T-helper 1 cell treated with Interleukin-12 subunit alpha and Interleukin-12 subunit beta and Interleukin-4 antibody, amounts not matched to agents 30 ng/mL and 1 ng/mL, for 36 hours (primary cell): ENCODE measurements at regions not wholly inside any gene's neighbourhood (a gene's known extent, or its start where the extent isn't known, plus 50 kb on each side); places are given as distances from the start of the nearest gene placed in this dataset.
"Not testable (repeated sequence)": the region's sequence is repeated elsewhere in the genome, so short reads cannot be mapped to it uniquely, and the experiment has no call there.

Experiments
- intact Hi-C: fragments of 100-400 bp; cut with micrococcal nuclease; formaldehyde crosslinking; loops from one replicate; pipeline ENCODE4 v1.15.1; 2024

DNA sequence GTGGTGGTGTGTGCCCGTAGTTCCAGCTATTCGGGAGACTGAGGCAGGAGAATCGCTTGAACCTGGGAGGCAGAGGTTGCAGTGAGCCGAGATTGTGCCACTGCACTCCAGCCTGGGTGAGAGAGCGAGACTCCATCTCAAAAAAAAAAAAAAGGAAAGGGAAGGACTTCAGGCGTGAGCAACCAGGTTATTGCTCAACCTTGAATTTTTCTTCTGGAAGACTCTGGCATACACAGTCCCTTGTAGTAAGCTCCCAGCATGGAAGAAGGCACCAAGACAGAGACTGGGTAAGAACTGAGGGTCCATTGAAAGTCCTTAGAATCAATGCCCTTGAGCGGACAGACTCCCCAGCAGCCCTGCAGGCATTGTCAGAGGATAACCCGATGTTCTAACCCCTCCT lies 75.0 kb downstream of the C9orf50 start:
- intact Hi-C loops: not testable (repeated sequence)

DNA sequence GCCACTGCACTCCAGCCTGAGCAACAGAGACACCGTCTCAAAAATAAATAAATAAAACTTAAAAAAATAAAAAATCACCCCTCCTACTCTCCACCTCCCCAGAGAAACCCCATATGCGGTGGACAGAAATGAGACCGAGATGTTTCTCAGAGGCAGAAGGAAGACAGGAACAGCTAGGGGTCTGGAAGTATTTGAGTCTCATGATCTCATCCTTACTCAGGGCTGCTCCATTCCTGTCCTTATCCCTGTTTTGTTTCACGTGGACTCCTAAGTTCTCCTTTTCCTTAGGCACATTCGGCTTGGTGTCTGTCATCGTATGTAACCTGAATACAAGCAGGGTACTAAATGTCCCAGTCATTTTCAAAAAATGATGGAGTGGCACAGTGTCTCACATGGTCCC lies 76.1 kb downstream of the C9orf50 start:
- intact Hi-C loops: no loop called here

DNA sequence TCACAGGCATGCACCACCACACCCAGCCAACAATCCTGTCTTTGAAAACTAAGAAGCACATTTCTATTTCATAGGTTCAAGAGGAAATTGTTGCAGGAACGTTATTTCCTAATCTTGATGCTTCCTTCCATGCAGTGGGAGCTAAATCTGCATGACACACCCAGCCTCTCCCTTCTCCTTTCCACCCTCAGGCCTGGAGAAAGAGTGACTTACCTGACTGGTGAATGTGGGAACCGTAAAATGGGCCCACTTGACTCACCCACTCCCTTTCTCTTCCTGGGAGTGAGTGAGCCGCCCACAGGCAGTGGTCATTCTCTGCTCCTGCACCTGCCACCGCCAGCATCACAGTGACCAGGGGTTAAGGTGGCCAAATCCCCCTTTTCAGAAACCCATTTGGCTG lies 78.2 kb downstream of the C9orf50 start:
- intact Hi-C loops: no loop called here

DNA sequence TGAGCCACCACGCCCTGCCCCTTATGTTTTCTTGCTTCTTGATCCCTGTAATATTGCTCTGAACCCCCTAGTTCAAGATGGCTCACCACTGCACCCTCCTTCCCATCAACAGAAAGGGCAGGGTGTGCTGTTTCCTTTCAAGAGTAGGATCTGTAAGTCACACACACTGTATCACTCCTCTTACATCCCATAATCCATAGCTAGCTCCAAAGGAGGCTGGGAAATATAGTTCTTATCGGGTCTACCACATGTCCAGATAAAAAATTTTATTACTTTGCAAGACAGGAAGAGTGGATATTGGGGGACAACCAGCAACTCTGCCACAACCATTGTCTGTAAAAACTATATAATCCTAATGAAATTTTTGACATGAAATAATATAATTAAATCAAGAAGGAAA lies 79.6 kb downstream of the C9orf50 start:
- intact Hi-C loops: no loop called here

DNA sequence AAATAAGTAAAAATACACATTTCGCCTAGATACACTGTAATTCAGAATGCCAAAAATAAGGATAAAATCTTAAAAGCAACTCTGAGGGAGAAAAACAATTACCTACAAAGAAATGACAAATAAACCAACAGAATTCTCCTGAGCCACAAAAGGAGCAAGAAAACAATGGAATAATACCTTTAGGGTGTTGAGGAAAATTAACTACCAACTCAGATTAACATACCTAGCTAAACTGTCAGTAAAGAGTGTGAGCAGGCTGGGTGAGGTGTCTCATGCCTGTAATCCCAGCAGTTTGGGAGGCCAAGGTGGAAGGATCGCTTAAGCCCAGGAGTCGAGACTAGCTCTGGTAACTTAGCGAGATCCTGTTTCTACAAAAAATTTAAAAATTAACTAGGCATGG lies 81.5 kb downstream of the C9orf50 start:
- intact Hi-C loops: no loop called here

DNA sequence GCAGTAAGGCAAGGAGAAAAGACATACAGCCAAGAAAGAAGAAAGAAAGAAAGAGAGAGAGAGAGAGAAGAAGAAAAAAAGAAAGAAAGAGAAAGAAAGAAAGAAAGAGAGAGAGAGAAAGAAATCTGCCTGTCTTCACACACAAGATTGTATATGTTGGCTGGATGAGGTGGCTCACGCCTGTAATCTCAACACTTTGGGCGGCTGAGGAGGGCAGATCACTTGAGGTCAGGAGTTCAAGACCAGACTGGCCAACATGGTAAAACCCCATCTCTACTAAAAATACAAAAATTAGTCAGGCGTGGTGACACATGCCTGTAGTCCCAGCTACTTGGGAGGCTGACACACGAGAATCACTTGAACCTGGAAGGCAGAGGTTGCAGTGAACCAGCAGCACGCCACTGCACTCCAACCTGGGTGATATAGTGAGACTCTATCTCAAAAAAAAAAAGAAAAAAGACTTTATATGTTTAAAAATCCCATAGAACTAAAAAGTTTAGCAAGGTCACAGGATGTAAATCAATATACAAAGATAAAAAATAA lies 89.0 kb downstream of the C9orf50 start:
- intact Hi-C loops: not testable (repeated sequence)

DNA sequence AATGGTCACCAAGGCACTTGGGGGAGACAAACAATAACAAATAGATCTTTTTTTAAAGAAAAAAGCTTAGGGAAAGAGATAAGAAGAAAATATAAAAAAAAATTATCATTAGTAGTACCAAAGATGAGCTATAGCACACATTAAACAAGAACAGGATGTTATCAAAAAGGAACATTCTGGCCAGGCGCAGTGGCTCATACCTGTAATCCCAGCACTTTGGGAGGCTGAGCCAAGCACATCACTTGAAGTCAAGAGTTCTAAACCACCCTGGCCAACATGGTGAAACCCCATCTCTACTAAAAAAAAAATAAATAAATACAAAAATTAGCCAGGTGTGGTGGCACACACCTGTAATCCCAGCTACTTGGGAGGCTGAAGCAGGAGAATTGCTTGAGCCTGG lies 92.9 kb downstream of the C9orf50 start:
- intact Hi-C loops: not testable (repeated sequence)

DNA sequence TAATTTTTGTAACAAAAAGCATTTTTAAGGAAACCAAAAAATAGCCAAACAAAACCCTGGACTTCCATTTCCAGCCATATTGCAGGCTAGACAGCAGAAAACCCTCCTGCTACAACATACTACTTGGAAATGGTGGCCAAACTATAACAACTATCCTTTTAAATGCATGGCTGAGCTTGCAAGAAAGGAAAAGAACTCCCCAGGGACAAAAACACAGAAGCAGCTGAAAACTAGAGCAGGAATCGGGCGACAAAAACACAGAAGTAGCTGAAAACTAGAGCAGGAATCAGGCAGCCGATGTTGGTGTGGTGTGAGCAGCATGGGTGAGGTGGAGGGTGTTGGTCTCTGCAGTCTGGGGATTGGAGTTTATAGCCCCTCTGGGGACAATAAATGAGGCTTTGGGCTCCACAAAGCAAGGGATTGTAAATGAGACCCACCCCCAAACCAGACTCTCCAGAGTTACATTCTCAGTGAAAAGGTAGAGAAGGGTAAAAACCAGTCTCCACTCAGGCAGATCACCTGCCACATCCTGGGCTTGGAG lies 95.2 kb downstream of the C9orf50 start:
- intact Hi-C loops: no loop called here

DNA sequence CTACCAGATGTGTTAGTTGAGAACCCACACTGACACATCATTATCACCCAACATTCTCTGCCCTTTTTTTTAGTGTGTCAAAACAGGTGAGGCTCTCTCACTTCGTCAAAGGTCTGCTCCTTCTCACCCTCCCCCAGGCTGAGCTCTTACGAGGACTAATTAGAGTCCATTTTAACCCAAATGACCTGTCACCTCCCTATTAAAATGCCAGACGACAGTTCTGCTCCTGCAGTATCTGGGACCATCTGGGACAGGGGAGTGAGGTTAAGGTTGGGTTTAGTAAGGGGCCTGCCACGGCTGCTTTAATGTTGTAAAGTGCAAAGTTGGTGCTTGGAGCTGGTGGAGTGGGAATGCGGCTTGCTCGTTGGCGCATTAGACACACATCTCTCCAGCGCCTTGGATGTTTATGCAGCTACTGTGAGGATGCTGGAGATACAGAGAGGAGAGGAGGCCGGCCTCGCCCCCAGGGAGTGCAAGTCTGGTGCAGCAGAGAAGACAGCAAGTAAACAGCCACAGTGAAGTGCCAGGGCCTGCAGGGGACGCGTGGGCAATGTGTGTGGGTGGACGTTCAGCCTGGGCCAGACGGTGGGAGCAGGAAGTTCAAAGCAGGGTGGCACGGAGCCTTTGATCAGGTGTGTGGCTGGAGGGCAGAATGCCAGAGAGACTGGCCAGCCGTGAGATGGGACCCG lies 96.2 kb downstream of the C9orf50 start:
- intact Hi-C loops: no loop called here

DNA sequence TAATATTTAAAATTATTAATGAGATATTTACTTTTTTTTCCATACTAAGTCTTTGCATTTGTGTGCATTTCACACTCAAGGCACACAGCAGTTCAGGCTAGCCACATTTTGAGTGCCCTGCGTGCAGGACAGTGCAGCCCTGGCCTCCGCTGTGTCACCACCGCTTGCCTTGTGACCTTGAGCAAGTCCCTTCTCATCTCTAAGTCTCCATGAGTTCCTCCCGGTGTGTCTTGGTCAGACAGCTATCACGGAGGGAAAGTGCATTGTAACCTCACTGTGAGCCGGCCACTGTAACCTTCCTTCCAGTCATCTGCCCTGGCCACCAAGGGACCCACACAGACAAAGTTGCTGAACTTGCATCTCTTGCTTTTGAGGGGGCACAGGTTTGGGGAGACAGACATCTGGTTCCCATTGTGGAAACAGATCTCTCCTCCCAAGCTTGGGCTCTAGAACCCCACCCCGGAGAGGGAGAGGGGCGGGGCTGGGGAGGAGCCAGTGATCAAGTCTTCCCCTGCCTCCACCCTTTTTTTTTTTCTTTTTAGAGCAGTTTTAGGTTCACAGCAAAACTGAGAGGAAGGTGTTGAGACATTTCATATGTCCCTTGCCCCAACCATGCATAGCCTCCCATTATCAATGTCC lies 96.8 kb downstream of the C9orf50 start:
- intact Hi-C loops: no loop called here

DNA sequence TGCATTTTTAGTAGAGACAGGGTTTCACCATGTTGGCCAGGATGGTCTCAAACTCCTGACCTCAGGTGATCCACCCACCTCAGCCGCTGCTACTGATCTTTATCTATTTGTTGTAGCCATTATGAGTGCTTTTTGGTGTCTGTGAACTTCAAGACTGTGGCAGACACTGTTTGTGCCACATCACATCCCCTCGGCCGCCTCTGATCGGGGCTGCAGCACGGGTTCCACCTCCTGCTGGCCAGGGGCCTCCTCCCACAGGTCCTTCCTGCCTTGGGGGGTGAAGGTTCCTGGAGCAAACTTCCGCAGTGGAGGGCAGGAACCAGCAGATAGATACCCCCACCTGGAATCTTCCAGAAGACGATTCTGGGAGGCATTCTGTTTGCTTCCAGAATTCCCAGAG lies 98.5 kb downstream of the C9orf50 start:
- intact Hi-C loops: no loop called here

DNA sequence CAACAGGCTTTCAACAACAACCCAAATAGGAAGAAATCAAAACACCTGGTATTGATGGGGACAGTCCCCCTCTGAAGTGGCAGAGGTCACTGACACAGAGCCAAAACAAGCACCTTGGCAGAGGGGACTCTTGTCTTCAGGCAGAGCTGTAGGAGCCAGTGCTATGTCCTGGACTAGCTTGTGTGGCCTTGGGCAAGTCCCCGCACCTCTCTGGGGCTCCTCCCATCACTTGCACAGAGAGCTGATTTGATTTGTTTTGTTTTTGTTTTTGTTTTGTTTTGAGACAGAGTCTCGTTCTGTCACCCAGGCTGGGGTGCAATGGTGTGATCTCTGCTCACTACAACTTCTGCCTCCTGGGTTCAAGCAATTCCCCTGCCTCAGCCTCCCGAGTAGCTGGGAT lies 100.8 kb downstream of the C9orf50 start:
- intact Hi-C loops: no loop called here

DNA sequence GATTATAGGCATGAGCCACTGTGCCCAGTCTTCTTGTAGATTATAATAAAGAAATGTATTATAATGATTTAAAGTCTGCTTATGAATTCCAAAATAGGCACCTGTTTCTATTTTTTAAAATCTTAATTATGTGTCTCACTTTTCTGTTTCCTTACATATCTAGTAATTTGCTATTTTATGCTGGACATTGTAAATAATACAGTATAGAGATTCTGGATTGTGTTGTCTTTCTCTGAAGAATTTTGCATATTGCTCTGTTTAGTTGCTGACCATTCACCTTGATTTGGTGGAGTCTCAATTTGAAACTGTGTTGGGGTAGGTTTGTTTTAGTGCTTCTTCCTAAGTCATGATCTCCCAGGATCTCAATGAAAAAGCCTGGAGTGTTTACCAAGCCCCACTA lies 102.8 kb downstream of the C9orf50 start:
- intact Hi-C loops: no loop called here

DNA sequence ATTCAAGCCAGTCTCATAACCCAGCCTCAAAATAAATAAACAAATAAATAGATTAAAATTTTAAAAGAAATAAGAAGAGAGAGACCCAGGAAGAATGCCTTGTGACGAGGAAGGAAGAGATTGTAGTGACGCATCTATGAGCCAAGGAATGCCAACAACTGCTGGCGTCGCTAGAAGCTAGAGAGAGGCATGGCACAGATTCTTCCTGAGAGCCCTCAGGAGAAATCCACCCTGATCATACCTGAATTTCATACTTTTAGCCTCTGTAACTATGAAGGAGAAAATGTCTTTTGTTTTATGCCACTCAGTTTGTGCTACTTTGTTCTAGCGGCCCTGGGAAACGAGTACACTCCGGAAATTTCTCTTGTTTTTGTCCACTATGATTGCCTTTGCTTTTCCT lies 103.9 kb downstream of the C9orf50 start:
- intact Hi-C loops: no loop called here

DNA sequence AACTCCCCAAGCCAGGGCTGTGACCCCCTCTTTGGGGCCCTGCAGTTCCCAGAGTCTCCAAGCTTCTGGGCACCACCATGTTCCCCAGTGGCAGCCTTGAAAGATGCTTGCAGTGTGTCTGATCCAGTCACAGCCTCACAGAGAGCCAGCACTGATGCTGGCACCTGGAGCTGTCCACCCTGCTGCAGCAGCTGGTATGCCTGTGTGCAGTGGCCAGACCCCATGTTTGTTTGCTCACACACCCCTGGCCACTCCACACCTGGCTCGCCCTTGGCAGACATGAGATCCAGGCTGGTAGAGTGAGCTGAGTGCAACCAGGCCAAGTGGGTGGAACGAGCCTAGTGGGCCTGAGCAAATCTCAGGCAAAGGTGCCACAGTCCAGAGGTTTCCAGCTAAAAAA lies 106.0 kb downstream of the C9orf50 start:
- intact Hi-C loops: no loop called here

DNA sequence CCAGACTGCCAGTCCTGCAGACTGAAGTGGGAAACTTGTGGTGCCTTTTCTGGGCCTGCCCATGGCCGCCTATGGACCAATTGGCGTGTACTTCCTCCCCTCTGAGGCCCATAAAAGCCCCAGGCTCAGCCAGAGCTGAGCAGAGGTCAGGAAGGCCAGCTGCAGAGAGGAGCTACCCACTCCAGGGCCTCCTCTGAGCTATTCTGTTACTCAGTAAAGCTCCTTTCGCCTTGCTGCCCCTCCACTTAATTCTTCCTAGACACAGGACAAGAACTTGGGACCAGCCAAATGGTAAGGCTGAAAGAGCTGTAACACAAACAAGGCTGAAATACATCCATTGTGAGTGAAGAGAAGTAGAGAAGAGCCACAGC lies 106.4 kb downstream of the C9orf50 start:
- intact Hi-C loops: no loop called here

DNA sequence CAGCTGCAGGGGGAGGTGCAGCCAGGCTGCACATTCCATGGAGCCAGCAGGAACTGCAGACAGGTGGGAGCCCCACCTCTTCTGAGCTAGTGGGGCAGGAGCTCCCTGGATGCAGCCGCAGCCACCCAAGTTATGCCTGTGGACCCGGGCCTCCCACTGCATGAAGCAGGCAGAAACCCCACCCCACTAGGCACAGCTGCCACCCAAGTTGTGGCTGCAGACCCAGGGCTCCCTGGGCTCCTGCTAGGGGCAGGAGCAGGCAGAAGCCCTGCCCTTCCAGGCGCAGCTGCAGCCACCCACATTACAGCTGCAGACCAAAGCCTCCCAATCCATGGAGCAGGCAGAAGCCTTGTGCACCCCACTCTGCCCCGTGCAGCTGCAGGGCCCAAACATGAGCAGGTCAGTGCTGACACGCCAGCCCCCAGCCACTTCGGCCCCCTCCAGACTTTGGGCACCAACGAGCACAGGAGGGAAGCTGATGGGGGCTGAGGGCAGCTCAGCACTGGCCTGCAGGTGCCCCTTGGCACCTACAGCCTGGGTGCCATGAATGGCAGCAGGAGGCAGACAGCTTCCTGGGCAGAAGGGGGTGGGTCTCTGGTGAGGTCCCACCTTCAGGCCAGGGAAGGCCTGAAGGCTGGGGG lies 106.9 kb downstream of the C9orf50 start:
- intact Hi-C loops: no loop called here

DNA sequence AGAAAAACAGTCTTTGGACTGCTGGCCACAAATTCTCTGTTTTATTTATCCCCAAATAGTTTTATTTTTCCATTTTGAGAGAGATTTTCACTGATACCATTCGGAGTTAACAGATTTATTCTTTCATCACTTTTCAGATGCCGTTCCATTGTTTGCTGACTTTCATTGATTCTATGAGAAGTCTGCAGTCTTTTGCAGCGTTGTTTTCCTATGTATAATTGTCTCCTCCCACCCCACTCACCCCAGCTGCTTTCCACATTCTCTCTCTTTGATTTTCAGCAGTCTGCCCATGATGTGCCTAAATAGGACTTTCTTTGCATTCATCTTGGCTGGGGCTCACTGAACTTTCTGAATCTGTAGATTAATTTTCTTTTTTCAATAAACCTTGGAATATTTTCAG lies 107.6 kb downstream of the C9orf50 start:
- intact Hi-C loops: no loop called here

DNA sequence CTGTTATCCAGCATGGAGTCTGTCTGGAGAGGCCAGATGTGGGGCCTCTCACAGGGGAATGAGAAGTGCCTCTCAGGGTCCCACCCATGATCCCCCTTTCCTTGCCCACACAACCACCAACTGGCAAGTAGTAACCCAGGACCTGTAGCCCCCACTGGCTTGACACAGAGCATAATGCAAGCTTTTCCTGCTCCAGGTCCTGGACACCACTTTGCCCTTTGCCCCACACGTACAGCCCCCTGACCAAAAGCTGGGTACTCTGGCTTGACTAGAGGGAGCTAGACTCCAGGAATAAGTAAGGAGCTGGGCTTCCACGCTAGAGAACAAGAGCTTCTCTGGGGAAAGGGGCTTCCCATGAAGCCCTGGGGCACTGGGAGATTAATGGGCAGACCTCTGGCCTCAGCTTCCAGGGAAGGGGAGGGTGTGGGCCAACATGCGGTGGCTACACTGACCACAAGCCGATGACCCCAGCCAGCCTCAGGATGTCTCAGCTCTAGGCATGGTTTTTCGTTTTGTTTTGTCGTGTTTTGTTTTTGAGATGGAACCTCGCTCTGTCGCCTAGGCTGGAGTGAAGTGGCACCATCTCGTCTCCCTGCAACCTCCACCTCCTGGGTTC lies 109.5 kb downstream of the C9orf50 start:
- intact Hi-C loops: no loop called here

DNA sequence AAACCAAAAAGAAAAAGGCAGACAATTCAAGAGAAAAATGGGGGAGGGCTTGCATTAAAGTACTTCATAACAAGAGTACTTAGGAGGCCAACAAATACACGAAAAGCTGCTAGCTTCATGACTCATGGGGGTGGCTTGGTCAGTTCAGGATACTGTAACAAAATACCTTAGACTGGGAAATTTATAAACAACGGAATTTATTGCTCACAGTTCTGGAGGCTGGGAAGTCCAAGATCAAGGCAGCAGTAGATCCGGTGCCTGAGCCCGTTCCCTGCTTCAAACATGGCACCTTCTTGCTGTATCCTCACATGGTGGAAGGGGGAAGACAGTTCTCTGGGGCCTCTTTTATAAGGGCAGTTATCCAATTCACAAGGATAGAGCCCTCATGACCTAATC lies 111.4 kb downstream of the C9orf50 start:
- intact Hi-C loops: no loop called here

DNA sequence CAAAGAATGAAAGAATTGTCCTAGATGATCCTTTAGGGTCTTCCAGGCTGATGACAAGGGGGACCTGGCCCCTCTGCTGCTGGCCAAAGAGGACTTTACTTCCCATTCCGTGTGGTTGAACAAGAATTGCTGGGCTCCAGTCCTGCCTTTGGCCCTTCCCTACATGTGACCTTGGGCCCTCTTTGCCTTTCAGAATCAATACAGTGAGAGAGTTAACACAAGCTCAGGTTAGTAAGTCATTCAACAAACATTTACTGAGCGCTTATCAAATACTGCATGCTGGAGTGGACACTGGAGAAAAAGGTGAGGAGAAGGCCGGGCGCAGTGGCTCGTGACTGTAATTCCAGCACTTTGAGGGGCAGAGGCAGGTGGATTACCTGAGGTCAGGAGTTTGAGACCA lies 113.1 kb downstream of the C9orf50 start:
- intact Hi-C loops: no loop called here

DNA sequence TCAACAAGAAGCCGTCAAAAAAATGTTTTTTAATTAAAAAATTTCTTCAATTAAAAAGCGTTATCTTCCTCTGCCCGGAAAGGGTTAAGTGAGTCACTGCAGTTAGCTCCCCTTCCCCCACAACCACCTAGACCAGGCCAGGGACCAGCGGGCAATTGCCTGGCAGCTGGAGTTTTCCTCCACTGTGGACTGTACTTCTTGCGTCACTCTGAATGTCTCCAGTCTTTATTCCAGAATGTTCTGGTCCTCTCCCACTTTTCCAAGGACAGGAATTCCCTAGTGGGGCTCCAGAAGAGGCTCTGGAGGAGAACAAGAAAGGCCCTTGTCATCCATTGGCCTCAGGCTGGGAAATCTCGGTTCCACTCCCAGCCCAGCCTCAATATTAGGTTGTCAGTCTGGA lies 114.0 kb downstream of the C9orf50 start:
- intact Hi-C loops: no loop called here
